ENCODE measurements at regions not wholly inside any gene's neighbourhood (a gene's known extent, or its start where the extent isn't known, plus 50 kb on each side); places are given as distances from the start of the nearest gene placed in this dataset.

GRCh38 chr6:76416821-76417605 lies 344.6 kb upstream of the IMPG1 start:
- no peak overlapping the region for H3K4me3 ChIP-seq (ENCODE audit: low read depth, low read length)
- no peak for DNase-seq (ENCODE audit: low read depth)
- in situ Hi-C loops (cut with HindIII; ENCODE audit: low sequenced_read_pairs): no loop called here
- TF ChIP-seq CTCF (IDR thresholded peaks at IDR 0.05; ENCODE audit: low read depth, low read length, missing control alignments): no peak

- in situ Hi-C loops (cut with HindIII; ENCODE audit: low sequenced_read_pairs): no loop called here
Observed at GRCh38 chr6:76403064-76403463, 330.6 kb upstream of the IMPG1 start.

GRCh38 chr6:76397966-76398365 lies 325.5 kb upstream of the IMPG1 start:
- DNase-seq (ENCODE audit: low read depth): no peak
- H3K4me3 ChIP-seq (ENCODE audit: low read depth, low read length): no peak overlapping the region
- TF ChIP-seq CTCF (IDR thresholded peaks at IDR 0.05; ENCODE audit: low read depth, low read length, missing control alignments): no peak
- in situ Hi-C loops (cut with HindIII; ENCODE audit: low sequenced_read_pairs): no loop called here

More at GRCh38 chr6:76403064-76403463, 330.6 kb upstream of the IMPG1 start:
- H3K4me3 ChIP-seq (ENCODE audit: low read depth, low read length): no peak overlapping the region
- TF ChIP-seq CTCF (IDR thresholded peaks at IDR 0.05; ENCODE audit: low read depth, low read length, missing control alignments): no peak
- no peak for DNase-seq (ENCODE audit: low read depth)

DNA sequence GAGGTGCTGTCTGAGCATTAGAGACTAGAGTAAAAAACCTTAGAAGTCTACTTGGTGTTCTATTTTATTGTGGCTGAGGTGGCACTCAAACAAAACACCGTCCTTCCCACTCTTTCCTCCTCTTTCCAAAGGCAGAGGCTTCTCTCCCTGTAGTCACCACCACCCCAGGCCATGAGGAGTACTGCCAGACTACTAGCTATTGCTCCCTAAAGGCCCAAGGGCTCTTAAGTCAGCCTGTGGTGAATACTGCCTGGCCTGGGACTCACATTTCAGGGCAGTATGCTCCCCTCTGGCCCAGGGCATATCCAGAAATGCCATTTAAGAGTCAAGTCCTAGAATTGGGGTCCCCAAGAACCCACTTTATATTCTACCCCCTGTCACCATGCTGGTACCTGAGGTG lies 309.7 kb upstream of the IMPG1 start:
- in situ Hi-C loops (cut with HindIII; ENCODE audit: low sequenced_read_pairs): no loop called here
- H3K4me3 ChIP-seq (ENCODE audit: low read depth, low read length): no peak overlapping the region
- TF ChIP-seq CTCF (IDR thresholded peaks at IDR 0.05; ENCODE audit: low read depth, low read length, missing control alignments): no peak
- no peak for DNase-seq (ENCODE audit: low read depth)

- TF ChIP-seq CTCF (IDR thresholded peaks at IDR 0.05; ENCODE audit: low read depth, low read length, missing control alignments): no peak
- H3K4me3 ChIP-seq (ENCODE audit: low read depth, low read length): no peak overlapping the region
- no peak for DNase-seq (ENCODE audit: low read depth)
- in situ Hi-C loops (cut with HindIII; ENCODE audit: low sequenced_read_pairs): no loop called here
Observed at GRCh38 chr6:76381612-76382011, 309.1 kb upstream of the IMPG1 start.

DNA sequence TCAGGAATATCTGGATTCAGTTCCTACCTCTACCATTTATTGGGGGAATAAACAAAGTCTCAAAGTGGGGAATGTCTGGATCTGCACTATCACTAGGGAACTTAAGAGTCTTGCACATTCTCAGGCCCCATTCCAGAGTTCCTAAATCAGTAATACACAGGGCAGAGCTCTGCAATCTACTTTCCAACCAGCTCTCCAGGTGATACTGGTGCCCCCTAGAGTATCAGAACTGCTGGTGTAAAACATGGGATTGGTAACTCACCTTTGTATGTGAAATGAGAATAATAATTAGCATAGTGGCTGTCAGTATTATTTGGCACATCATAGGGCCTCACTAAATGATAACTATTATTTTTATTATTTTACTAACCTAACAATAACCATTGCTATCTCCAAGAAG lies 278.8 kb upstream of the IMPG1 start:
- in situ Hi-C loops (cut with HindIII; ENCODE audit: low sequenced_read_pairs): no loop called here
- TF ChIP-seq CTCF (IDR thresholded peaks at IDR 0.05; ENCODE audit: low read depth, low read length, missing control alignments): no peak
- no peak overlapping the region for H3K4me3 ChIP-seq (ENCODE audit: low read depth, low read length)
- no peak for DNase-seq (ENCODE audit: low read depth)

All from astrocyte of the cerebellum (primary cell).